ENCODE measurements at regions not wholly inside any gene's neighbourhood (a gene's known extent, or its start where the extent isn't known, plus 50 kb on each side); places are given as distances from the start of the nearest gene placed in this dataset.

DNA sequence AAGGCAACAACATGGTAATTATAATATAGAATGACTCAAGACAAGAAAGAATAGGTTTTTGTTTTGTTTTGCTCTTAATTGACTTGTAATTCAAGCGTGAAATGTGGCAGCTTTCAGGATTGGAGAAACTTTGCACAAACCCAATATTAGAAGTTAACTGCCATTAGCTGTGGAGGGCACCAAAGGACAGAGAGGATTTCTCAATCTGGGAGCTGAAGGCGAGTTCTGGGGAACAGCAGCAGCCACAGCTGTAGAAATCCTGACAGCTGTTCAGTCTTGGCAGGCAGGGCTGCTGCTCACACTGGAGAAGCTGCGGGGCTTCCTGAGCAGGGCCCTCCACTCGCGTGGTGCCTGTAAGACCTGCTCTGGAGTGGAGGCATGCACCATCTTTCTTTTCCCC, 182.2 kb upstream of the IL12A start:
- no peaks in the 10 kb centered on the region for H3K36me3 Mint-ChIP-seq

GRCh38 chr3:159807137-159808040, 181.2 kb upstream of the IL12A start:
- TF ChIP-seq, protein P1, sequence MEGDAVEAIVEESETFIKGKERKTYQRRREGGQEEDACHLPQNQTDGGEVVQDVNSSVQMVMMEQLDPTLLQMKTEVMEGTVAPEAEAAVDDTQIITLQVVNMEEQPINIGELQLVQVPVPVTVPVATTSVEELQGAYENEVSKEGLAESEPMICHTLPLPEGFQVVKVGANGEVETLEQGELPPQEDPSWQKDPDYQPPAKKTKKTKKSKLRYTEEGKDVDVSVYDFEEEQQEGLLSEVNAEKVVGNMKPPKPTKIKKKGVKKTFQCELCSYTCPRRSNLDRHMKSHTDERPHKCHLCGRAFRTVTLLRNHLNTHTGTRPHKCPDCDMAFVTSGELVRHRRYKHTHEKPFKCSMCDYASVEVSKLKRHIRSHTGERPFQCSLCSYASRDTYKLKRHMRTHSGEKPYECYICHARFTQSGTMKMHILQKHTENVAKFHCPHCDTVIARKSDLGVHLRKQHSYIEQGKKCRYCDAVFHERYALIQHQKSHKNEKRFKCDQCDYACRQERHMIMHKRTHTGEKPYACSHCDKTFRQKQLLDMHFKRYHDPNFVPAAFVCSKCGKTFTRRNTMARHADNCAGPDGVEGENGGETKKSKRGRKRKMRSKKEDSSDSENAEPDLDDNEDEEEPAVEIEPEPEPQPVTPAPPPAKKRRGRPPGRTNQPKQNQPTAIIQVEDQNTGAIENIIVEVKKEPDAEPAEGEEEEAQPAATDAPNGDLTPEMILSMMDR (conservative IDR thresholded peaks at IDR 0.05): no peak
- DNase-seq (ENCODE audit: extremely low spot score, unreplicated experiment): no peak
- Mint-ChIP-seq H3K4me3 (no peak overlapping the region), H3K27me3 (no peaks in the 10 kb centered on the region), H3K27ac (no peak overlapping the region), H3K36me3 (no peaks in the 10 kb centered on the region), H3K4me1 (ENCODE audit: unreplicated experiment) (no peaks in the 10 kb centered on the region), H3K9me3 (no peaks in the 10 kb centered on the region)

More for the DNA sequence above, 182.2 kb upstream of the IL12A start:
- H3K4me3 Mint-ChIP-seq: no peak overlapping the region
- no peaks in the 10 kb centered on the region for H3K27me3 Mint-ChIP-seq
- H3K4me1 Mint-ChIP-seq (ENCODE audit: unreplicated experiment): no peaks in the 10 kb centered on the region
- TF ChIP-seq, protein P1 (conservative IDR thresholded peaks at IDR 0.05): no peak
- no peak overlapping the region for H3K27ac Mint-ChIP-seq
- DNase-seq (ENCODE audit: extremely low spot score, unreplicated experiment): no peak
- H3K9me3 Mint-ChIP-seq: no peaks in the 10 kb centered on the region

DNA sequence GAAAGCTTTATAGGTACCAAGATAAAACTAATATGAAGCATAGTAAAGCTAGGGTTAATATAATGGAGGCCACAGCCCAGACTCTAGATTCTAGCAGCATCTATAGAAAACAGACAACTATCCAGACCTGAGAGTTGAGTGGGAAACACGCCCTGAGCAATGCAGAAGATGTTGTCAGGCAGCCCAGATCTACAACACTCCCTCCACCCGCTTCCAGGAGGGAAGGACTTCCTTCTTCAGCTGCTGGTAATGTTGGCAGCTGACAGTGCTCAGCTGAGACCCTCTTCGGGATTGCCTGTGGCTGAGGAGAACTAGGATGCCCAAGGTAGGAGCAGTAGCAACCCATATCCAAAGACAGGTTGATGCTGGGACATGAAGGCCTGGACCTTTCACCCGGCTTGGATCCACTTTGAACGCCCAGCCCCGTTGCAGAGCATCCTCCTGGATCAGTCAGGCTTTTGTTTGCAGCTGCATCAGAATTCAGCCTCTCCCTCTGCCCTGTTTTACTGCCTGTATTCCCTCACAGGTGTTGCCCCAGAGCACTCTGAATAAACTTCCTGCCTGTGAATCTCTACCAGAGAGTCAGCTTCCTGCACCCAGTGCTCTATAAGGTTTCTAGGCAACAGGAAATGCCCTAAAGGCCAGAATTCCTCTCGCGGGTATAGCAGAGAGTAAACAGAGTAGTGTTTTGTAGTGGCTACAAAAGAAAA, 174.7 kb upstream of the IL12A start:
- Mint-ChIP-seq H3K9me3 (peaks cover 4% of the 10 kb centered on the region), H3K27me3 (no peaks in the 10 kb centered on the region), H3K4me1 (ENCODE audit: unreplicated experiment) (peaks cover 15% of the 10 kb centered on the region), H3K36me3 (peaks cover 10% of the 10 kb centered on the region), H3K4me3 (no peak overlapping the region), H3K27ac (no peak overlapping the region)
- DNase-seq (ENCODE audit: extremely low spot score, unreplicated experiment): no peak
- TF ChIP-seq, protein P1 (conservative IDR thresholded peaks at IDR 0.05): no peak

- peaks cover 10% of the 10 kb centered on the region for H3K36me3 Mint-ChIP-seq
Measured at GRCh38 chr3:159816512-159816911, 172.1 kb upstream of the IL12A start.

GRCh38 chr3:159817126-159817525, 171.5 kb upstream of the IL12A start:
- TF ChIP-seq, protein P1 (conservative IDR thresholded peaks at IDR 0.05): no peak
- peaks cover 11% of the 10 kb centered on the region for H3K36me3 Mint-ChIP-seq
- DNase-seq (ENCODE audit: extremely low spot score, unreplicated experiment): no peak
- H3K9me3 Mint-ChIP-seq: peaks cover 4% of the 10 kb centered on the region
- H3K4me3 Mint-ChIP-seq: no peak overlapping the region
- peaks cover 15% of the 10 kb centered on the region for H3K4me1 Mint-ChIP-seq (ENCODE audit: unreplicated experiment)
- H3K27me3 Mint-ChIP-seq: no peaks in the 10 kb centered on the region
- H3K27ac Mint-ChIP-seq: peak overlapping the region; percentile 29

More at GRCh38 chr3:159816512-159816911, 172.1 kb upstream of the IL12A start:
- Mint-ChIP-seq H3K27me3 (no peaks in the 10 kb centered on the region), H3K4me3 (peak overlapping the region; percentile 4), H3K4me1 (ENCODE audit: unreplicated experiment) (peaks cover 15% of the 10 kb centered on the region), H3K9me3 (peaks cover 4% of the 10 kb centered on the region), H3K27ac (peak overlapping the region; percentile 22)
- TF ChIP-seq, protein P1 (conservative IDR thresholded peaks at IDR 0.05): no peak
- DNase-seq (ENCODE audit: extremely low spot score, unreplicated experiment): no peak
